ENCODE measurements at regions not wholly inside any gene's neighbourhood (a gene's known extent, or its start where the extent isn't known, plus 50 kb on each side); places are given as distances from the start of the nearest gene placed in this dataset.

DNA sequence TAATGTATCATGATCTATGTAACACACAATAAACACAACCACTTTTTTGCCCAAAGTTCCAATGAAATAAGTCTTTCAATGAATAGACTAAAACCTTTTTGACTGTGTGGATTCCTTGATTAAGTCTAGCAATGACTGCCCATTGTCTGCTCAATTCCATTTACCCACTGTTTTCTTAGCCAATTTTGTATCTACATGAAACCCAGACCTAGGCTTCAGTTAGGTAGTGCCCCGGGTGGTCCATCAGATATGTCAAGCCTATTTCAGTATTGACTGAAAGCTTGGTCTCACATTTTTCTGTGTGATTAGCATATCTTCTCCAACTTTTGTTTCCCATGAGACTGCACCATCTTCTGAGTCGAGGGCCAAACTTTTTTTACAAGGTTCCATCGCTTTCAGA is 615.0 kb downstream of the C6orf118 start:
- no peak overlapping the region for H3K4me3 Mint-ChIP-seq (ENCODE audit: unreplicated experiment)
- H3K4me1 Mint-ChIP-seq (ENCODE audit: insufficient read depth, unreplicated experiment), result peaks cover 11% of the 10 kb centered on the region
- intact Hi-C loops (cut with micrococcal nuclease), result no loop called here
- TF ChIP-seq CTCF (IDR thresholded peaks at IDR 0.05; ENCODE audit: unreplicated experiment), result no peak
- no peak overlapping the region for H3K27ac Mint-ChIP-seq (ENCODE audit: low read depth, unreplicated experiment)
- ChIA-PET POLR2A (no interaction called here), CTCF (no interaction called here)
- no TSS peak for BruUV-seq (replicated peaks)
- H3K9me3 Mint-ChIP-seq (ENCODE audit: unreplicated experiment), result peaks cover 6% of the 10 kb centered on the region
- no peaks in the 10 kb centered on the region for H3K36me3 Mint-ChIP-seq (ENCODE audit: insufficient read depth, unreplicated experiment)
- no peaks in the 10 kb centered on the region for H3K27me3 Mint-ChIP-seq (ENCODE audit: insufficient read depth, unreplicated experiment)
- no peak for DNase-seq (ENCODE audit: unreplicated experiment)

DNA sequence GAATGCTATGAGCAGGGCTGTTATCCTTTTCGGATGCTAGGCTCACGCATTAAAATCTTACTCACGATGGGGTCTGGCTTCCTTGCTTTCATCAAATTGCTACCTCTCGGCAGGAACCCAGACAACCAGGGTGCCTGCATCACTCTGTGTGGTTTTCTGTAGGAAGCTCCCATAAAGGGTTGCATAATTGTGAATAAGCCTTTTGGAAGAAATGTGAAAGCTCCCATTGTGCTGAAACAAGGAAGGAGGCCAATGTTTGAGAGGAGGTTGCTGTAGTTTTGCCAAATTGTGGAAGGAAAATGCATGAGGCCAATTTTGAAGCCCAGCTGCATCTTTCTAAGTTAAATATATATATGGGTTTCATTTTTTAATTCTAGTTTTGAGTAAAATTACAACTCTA is 615.5 kb downstream of the C6orf118 start:
- TF ChIP-seq CTCF (IDR thresholded peaks at IDR 0.05; ENCODE audit: unreplicated experiment), result no peak
- ChIA-PET POLR2A (no interaction called here), CTCF (no interaction called here)
- no peak overlapping the region for H3K27ac Mint-ChIP-seq (ENCODE audit: low read depth, unreplicated experiment)
- no peak overlapping the region for H3K4me3 Mint-ChIP-seq (ENCODE audit: unreplicated experiment)
- BruUV-seq (replicated peaks), result no TSS peak
- no peaks in the 10 kb centered on the region for H3K27me3 Mint-ChIP-seq (ENCODE audit: insufficient read depth, unreplicated experiment)
- H3K36me3 Mint-ChIP-seq (ENCODE audit: insufficient read depth, unreplicated experiment), result no peaks in the 10 kb centered on the region
- peaks cover 6% of the 10 kb centered on the region for H3K9me3 Mint-ChIP-seq (ENCODE audit: unreplicated experiment)
- intact Hi-C loops (cut with micrococcal nuclease), result no loop called here
- DNase-seq (ENCODE audit: unreplicated experiment), result peak; percentile 32
- H3K4me1 Mint-ChIP-seq (ENCODE audit: insufficient read depth, unreplicated experiment), result peaks cover 11% of the 10 kb centered on the region

DNA sequence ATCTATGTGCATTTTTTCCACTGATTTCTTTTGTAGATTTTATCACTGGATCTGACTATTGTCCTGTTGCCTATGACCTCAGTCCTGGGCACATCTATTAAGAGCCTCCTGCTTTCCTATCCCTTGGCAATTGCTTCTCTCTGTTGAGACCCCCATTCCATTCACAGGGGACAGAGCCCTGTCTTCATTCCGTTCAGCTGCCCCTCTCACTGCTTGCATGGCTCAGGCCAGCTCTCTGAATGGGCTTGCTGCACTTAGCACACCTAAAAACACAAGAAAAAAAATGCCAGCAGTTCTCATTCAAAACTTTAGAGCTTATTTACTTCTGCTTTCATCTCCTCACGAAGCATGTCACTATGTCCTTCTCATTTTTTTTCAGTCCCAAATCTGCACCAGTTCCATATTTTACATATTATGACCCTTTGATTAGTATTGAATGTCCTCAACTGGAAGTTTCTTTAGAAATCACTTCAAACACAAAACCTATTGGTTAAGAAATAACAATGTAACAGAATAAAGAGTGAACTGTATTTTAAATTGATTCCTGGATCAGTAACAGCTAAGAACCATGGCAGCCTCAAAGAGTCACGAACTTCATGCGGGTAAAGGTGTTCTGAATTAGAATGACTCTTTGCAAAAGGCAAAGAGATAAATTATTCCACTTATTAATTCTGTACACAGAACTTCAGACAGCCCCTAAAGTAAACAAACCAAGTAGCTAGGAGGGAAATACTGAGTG is 616.5 kb downstream of the C6orf118 start:
- Mint-ChIP-seq H3K4me3 (ENCODE audit: unreplicated experiment) (no peak overlapping the region), H3K4me1 (ENCODE audit: insufficient read depth, unreplicated experiment) (peaks cover 11% of the 10 kb centered on the region), H3K36me3 (ENCODE audit: insufficient read depth, unreplicated experiment) (no peaks in the 10 kb centered on the region), H3K27ac (ENCODE audit: low read depth, unreplicated experiment) (no peak overlapping the region), H3K27me3 (ENCODE audit: insufficient read depth, unreplicated experiment) (no peaks in the 10 kb centered on the region), H3K9me3 (ENCODE audit: unreplicated experiment) (peaks cover 6% of the 10 kb centered on the region)
- POLR2A ChIA-PET, result interaction anchor here (0.6 to 0.7 kb wide), 2 partner anchors 104 kb away, joined by 3 read pairs; no protein-coding TSS in a partner anchor
- no peak for TF ChIP-seq CTCF (IDR thresholded peaks at IDR 0.05; ENCODE audit: unreplicated experiment)
- intact Hi-C loops (cut with micrococcal nuclease), result no loop called here
- no peak for DNase-seq (ENCODE audit: unreplicated experiment)
- CTCF ChIA-PET, result interaction anchor here (0.7 kb wide), 1 partner anchor 479 kb away, joined by 3 read pairs; no protein-coding TSS in a partner anchor
- no TSS peak for BruUV-seq (replicated peaks)

- ChIA-PET POLR2A (no interaction called here), CTCF (interaction anchor here (0.6 kb wide), 1 partner anchor 567 kb away, joined by 3 read pairs; no protein-coding TSS in a partner anchor)
- Mint-ChIP-seq H3K27me3 (ENCODE audit: insufficient read depth, unreplicated experiment) (no peaks in the 10 kb centered on the region), H3K36me3 (ENCODE audit: insufficient read depth, unreplicated experiment) (no peaks in the 10 kb centered on the region), H3K9me3 (ENCODE audit: unreplicated experiment) (no peaks in the 10 kb centered on the region), H3K4me1 (ENCODE audit: insufficient read depth, unreplicated experiment) (peaks cover 6% of the 10 kb centered on the region), H3K27ac (ENCODE audit: low read depth, unreplicated experiment) (no peak overlapping the region), H3K4me3 (ENCODE audit: unreplicated experiment) (no peak overlapping the region)
- intact Hi-C loops (cut with micrococcal nuclease), result no loop called here
- BruUV-seq (replicated peaks), result no TSS peak
- DNase-seq (ENCODE audit: unreplicated experiment), result no peak
- no peak for TF ChIP-seq CTCF (IDR thresholded peaks at IDR 0.05; ENCODE audit: unreplicated experiment)
Measured at GRCh38 chr6:164690702-164691500, 618.5 kb downstream of the C6orf118 start.
